Activated CD4-positive, CD25-positive, alpha-beta regulatory T cell treated with anti-CD3 and anti-CD28 coated beads, Interleukin-2, amount 50 U/mL, for 72 hours (primary cell): ENCODE measurements at regions not wholly inside any gene's neighbourhood (a gene's known extent, or its start where the extent isn't known, plus 50 kb on each side); places are given as distances from the start of the nearest gene placed in this dataset.
A peak's percentile ranks its signal among the peaks of the same experiment; 100 is the strongest.
"Not testable (repeated sequence)": the region's sequence is repeated elsewhere in the genome, so short reads cannot be mapped to it uniquely, and the experiment has no call there.

ENCODE experiments used
- DNase-seq: peaks from one replicate; pipeline ENCODE4 v3.0.0; 2021

DNA sequence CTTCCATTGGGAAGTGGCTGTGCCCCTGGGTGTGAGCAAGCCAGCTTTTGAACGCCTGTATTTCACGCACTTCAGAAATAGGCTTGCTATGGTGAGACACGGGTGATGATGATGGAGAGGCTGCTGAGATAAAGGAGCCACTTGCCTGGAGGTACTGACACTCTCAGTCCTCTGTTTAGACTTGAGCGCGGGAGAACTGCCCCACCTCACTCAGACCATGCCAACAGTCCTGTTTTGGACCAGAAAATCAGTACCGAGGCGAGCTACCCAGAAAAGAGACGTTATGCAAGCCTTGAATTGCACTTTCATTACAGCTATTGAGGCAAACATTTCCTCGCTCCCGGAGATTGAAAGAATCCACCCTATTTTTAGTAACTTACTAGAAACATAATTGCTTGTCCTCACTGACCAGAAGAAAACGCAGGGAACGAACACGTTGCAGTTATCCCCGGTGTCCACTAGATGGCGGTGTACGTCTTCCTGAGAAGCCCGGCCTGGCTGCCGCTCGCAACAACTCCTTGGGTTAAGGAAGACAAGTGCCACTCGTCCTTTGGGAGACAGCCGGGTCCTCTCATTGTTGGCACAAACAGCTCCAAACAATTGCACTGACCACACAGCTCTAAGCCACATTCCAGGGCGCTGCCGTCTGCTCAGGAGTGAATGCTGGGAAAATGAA, 142.4 kb downstream of the PSAT1 start:
- peak; percentile 65 for DNase-seq

DNA sequence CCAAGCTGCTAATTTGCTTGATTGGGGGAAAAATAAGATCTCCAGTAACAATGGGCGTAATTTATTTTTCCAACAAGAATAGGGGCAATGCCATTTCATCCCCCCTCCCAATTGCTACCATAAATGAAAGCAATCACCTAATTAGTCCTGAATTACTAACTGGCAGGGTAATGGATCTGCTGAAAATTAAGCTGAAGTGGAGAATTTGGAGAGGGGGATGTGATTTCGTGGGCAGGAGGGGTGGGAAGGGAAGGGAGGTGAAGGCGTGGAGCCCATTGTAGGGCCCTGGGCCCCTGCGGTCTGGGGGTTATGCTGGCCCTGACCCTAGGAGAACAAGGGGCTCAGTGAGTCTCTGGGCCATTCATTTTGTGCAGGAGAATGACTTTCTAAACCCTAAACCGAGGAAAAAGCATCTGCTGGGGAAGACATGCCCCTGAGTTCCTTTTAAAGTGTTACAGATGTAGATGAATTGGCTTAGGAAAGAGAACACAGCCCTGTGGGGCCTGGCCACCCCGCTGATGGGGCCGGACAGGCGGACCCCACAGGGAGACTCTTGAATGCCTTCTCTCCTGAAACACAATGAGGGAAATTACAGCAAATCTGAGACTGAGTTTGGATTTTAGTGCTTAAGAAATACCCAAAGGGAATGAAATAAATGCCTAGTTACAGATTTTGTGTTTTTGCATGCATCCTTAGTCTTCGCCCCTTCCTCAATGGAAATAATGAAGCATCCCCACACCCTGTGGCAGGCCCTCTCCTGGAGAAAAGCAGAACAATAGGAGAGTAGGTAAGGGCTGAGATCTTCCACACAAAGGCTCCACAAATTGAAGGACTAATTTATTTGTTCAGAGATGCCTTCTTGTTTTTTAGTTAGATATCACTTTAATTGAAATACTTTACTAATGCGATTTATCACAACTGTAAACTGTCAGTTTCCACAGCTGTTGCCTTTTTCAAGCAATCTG, 143.2 kb downstream of the PSAT1 start:
- DNase-seq = no peak

DNA sequence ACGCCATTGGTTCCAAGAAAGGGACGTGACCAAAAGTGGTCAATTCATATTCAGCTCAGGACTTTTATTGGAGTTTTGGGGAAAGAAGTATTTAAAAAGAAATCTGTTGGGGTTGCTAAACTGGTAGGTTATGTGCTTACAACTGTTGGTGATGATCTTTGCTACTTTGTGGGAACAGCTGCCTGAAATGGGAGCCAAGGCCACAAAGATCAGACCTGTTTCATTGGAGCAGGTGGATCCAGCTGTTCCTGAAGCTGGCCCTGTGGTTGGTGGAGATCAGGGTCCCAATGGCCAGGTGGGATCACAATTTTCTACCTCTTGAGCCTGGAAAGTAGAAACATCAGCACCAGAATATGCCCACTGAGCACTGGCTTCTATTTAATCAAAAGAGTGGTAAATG, 144.5 kb downstream of the PSAT1 start:
- no peak for DNase-seq

DNA sequence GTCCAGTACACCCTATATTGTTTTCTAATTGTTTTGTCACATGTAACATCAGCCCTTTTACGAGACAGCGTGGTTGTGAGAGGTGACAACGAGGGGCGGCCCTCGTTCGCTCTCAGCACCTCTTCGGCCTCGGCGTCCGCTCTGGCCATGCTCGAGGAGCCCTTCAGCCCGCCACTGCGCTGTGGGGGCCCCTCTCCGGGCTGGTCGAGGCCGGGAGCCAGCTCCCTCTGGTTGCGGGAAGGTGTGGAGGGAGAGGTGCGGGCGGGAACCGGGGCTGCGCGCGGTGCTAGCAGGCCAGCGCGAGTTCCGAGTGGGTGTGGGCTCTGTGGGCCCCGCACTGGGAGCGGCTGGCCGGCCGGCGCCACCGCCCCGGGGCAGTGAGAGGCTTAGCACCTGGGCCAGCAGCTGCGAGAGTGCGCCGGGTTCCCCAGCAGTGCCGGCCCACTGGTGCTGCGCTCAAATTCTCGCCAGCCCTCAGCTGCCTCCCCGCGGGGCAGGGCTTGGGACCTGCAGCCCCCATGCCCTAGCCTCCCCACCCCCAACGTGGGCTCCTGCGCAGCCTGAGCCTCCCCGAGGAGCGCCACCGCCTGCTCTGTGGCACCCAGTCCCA, 145.0 kb downstream of the PSAT1 start:
- no peak for DNase-seq

DNA sequence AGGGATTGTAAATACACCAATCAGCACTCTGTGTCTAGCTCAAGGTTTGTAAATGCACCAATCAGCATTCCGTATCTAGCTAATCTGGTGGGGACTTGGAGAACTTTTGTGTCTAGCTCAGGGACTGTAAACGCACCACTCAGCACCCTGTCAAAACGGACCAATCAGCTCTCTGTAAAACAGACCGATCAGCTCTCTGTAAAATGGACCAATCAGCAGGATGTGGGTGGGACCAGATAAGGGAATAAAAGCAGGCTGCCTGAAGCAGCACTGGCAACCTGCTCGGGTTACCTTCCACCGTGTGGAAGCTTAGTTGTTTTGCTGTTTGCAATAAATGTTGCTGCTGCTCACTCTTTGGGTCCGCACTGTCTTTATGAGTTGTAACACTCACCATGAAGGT, 145.7 kb downstream of the PSAT1 start:
- not testable (repeated sequence) for DNase-seq

DNA sequence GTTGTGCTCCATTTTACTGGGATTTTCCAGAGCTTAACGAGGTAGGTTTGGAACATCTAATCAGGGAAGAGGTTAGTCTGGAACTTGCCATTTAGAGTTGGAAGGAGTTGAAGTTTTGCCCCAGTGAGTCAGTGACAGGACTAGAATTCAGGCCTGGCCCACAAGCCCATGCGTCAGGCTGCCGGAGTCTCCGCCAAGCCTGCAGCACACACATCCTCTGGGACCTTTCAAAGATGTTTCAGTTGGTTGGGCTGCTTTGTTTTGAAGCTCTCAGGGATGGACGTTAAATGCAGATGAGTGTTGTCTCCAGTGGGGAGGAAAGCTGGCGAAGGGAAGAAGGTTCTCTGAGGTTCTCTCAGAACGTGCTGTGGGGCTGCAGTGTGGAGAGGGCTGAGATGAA, 147.0 kb downstream of the PSAT1 start:
- DNase-seq = no peak

DNA sequence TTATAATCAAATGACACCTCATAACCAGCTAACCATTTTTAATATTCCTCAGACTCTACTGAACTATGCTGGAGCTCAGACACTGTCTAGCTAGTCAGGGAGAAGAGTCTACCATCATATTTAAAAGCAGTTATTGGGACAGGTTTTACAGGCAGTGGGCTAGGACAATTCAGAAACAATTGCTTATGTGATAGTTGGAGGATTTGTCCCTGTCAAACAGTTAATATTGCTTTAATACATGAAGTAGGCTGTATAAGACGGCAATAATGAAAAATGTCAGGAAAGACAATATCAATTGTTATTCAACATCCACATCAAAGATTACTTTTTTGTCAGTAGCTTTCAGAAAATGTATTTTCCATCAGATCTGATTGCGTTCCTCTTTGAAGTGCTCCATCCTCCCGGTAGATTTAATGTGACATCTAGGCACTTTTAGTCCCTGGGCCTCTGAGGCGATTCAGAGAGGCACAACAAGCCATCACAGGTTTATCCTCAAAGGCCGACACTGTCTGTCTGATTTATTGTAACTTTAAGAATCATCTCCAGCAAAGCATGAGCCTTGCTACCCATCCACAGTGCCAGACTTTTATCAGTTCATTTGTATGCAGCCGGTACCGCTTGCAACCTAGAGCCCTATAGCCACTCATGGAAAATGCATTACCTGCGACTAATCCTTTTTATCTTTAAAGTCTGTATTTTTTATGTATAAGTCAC, 152.2 kb downstream of the PSAT1 start:
- DNase-seq = no peak

DNA sequence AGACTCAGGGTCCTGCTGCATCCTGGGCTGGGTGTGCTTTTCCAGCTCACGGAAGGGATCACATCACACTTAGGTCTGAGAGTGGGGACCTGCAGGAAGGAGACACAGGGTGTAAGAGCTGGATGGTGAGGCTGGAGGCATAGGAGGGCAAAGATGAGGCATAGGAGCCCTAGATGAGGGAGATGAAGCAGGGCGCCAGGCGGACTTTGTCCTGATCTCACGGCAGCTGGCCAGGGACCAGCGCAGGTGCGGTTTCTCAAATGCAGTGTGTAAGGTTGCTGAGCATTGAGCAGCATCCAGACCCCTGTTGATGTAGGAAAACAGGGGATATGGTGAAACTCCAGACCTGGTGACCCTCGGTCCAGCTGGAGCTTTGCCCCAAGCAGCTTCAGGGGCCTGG, 156.5 kb downstream of the PSAT1 start:
- DNase-seq = no peak

DNA sequence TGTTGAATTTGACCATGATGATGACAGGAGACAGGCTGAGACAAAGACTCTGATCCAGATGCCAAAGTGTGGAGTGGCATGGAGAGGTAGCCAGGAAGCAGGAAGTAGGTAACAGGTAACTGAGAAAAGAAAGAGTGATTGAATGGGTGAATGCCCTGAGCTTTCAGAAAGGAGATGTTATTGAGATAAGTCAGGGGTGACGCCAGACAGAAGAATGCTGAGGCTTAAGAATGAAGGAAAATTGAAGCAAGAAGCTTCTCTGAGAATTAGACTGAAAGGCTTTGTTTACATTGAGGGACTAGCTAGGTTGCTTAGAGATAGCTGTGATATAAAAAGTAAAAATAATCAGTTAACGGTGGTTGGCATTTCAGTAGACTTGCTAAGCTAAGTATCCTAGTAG, 165.7 kb downstream of the PSAT1 start:
- no peak for DNase-seq

DNA sequence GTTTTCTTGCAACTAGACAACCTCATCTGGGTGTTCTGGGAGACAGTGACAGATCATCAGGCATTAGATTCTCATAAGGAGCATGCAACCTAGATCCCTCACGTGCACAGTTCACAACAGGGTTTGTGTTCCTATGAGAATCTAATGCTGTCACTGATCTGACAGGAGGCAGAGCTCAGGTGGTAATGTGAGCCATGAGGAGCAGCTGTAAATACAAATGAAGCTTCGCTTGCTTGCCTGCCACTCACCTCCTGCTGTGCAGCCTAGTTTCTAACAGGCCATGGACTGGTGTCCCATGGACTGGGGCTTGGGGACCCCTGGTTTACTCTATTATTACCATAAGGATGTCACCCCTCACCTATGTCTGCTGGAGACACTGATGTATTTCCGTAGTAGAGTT, 166.8 kb downstream of the PSAT1 start:
- DNase-seq = no peak

DNA sequence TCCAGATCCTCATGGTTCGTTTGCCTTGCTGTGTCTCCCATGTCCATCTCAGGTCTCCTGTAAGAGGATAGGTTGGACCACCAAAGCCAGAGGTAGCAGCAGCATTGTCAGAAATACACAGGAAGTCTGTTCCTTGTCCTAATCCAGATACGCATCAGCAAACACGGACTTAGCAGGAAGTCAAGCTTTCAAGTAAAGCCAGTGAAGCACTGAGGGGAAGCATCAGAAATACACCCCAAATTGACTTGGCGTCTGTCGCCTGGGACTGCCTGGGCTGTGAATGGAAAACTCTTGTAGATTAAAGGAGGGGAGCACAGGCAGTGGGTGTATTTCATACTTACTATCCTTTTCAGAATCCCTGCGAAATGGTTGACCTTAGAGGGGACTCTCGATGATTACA, 171.3 kb downstream of the PSAT1 start:
- DNase-seq = no peak

DNA sequence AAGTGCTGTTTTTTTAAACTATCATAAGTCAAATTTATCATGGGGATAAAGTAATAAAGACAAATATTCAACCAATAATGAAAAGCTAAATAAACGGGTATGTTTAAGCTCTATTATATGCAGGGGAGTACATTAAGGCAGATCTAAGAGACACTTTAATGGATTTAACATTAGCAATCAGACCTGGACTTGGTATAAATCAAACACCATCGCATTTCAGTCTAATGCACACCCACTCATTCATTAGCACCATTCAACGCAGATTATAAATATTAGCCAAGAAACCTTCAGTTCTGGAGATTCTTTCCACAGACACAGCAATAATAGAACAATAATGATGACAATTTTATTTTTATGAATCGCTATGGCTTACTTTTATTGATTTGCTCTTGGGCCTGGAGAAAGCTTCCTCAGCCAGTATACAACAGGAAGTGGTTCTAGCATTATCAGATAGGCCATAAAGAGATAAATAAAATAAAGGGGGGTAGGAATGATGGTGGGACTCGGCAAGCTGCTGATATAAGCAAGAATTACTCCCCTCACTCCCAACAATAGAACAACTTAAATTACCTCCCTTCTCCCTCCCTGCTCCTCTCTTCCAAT, 172.2 kb downstream of the PSAT1 start:
- DNase-seq = no peak

DNA sequence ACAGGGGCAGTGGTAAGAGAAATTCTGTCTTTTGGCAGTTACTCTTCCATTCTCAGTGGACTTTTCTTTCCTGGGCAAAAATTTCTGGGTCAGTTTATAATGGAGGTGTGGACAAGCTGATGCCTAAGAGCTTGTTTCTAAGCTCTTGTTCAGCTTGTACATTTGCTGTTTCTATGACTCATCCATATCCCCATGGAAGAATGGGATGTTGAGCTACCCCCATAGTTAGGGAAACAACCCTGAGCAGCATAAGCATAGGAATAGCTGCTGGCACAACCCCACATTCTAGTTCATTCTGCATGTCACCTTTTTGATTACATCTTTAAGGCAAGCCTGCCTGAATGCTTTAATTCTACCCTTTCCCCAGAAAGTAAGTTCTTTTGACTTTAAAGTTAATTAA, 173.3 kb downstream of the PSAT1 start:
- no peak for DNase-seq

DNA sequence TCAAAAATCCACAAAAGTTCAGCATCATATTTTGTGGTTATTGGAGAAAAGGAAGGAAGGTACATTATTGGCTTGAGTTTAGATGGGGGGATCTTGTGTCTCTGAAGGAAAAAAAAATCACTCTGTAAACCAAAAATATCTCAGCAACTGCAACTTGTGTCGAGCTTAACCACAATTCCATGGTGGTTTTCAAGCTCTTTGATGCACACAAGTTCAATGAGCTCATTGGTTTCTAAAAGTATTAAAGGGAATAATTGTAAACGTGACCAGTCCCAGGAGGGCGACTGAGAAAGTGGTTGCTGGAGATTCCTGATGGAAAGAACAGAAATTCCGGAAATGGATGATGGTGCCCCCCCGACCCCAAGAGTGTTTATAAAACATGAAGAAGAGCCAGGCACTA, 173.8 kb downstream of the PSAT1 start:
- DNase-seq = no peak

DNA sequence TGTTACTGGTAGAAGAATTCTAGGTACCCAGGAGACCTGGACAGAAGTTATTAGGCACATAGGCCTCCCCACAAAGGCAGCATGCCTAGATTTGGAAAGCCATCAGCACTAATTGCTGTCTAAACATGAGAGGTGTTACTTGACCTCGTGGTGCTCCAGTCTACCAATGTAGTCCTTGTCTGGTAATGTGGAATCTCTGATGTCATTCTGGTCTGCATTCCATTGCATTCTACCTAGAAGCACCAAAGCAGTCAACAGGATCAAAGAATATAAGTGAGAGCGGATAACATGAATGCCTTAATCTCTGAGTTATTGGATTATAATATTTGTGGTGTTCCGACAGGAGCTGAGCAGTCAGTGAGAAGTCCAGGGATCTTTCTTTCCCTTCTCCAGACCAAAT, 175.2 kb downstream of the PSAT1 start:
- no peak for DNase-seq

DNA sequence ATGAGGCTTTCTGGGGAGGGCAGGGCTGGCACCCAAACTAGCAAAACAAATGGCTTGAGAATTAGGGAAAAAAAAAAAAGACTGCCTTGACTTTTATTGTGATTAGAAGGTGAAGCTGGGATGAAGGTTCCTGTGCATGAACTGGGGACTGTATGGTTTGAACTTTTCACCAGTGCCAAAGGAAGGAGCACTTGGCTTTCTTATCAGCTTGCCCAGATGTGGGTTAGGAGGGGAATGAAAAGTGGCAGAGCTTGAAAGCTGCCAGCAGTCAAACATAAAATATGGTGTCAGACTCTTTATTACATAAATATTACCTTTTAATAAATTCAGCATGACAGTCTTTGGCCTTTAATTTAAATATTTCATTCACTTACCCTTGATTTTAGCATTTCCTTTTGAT, 182.5 kb downstream of the PSAT1 start:
- no peak for DNase-seq

DNA sequence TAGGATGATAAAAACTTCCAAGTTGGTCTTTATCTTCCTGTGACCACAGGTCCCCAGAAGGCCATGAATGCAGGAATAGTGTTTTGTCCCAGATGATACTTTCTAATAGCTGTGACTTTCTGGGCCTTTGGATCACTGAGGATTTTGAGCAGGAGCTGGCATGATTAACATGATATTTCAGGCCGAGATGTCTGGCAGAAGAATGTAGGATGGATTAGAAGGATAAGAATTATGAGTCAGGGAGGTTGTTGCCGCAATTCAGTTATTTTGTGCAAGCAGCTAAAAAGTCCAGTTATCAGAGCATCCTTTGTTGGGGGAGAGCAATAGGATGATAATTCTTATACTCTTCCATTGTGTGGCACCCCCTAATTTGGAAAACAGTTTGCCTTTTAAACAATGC, 189.7 kb downstream of the PSAT1 start:
- DNase-seq = no peak

DNA sequence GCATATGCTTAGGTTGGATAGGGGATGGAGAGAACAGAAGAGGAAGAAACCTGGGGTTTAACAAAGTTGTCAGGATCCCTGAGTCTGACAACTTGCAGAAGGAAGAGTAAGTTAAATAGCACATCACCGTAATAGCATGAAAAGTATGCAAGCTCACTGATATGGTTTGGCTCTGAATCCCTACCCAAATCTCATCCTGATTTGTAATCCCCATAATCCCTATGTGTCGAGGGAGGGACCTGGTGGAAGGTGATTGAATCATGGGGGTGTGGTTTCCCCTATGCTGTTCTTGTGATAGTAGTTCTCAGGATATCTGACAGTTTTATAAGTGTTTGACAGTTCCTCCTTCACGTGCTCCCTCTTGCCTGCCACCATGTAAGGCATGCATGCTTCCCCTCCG, 193.3 kb downstream of the PSAT1 start:
- DNase-seq = no peak

DNA sequence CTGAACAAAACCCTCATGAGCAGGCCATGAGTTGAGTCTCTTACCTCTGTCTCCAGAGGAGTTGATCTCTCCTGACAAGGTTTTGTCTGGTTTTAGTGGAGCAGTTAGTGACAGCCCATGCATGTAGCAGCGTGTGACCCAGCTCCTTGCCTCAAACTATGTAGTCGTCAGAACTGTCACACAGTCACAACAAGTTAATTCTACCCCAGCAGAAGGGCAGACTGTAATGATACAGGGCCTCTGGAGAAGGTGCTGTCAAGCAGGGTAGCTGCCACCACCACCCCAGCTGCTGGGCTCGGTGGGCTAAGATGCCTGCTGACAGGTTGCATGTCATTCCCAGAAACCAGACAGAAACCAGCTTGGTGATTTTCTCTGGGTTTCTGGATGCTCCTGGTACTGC, 194.5 kb downstream of the PSAT1 start:
- DNase-seq = no peak

DNA sequence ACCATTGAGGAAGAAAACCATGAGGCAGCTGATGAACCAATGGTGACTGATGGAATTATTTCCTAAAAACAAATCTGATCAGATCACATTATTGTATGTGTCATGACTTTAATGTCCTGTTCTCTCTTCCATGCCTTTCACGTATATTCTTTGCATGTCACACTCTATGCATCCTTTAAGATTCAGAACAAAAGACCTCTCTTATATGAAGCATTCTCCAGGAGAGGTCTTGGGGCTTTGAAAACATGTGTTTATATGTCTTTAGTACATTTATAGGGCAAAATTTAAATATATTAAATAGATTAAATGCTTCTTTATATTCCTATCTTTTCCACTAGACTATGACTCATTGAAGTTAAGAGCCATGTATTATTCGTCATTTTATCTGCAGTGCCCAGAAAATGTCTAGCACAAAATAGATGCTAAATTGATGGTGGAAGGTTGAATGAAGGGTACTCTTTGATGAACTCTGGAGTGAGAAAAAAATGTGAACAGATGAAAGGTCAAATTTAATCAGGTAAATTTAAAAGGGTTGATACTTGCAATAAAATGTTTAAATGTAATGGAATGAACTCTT, 196.3 kb downstream of the PSAT1 start:
- no peak for DNase-seq

DNA sequence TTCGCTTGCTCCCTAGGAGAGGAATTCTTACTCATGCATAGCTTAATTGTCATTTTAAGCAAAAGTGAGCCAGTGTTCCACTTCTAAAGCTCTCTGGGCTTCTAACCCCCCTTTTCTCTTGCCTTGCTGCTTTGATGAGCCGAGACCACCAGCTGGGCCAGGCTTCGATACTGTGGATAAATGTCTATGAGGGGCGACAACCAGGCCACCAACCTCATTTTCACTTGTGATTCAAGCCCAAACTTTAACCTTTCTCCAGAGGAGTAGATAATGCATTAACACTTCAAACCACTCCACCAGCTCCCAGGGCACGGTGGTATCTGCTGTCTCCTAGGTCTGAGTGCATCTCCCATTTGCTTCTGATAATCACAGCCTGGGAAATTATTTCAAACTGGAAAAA, 205.6 kb downstream of the PSAT1 start:
- no peak for DNase-seq

DNA sequence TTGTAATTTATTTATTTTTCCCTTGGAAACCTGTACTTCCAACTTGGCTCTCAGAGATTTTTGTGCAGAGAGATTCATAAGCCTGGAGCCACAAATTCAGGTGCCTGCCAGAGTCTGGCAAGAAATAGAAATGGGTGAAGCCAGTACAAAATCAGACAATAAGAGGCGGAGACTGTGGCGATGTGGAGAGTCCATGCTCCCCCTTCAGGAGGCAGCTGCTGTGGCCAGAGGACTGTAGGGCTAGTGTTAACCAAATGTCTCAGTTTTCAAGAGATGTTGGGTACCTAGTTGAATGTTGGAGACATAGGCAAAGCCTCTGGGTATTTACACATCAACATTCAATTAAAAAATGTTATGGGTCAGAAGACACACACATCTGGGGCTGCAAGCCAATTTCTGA, 208.6 kb downstream of the PSAT1 start:
- no peak for DNase-seq

DNA sequence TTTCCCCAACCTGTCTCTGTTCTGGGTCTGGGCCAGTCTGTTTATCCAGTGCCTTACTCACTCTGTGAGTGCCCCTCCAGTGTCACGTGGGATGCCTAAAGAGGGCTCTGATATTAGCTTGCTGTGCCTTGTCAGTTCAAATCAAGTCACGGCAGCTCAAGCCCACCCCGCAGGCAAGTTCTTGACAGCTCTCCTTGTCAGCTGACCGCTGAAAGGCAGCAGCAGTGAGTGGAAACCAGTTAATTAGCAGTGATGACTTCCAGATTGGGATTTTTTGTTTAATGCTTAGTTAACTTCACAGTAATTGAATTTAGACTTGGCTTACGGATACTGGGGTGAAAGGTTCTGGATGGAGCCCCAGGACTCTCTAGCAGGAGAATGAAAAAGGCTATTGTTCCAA, 210.1 kb downstream of the PSAT1 start:
- no peak for DNase-seq
